Fibroblast of skin of right quadriceps (primary cell): ENCODE measurements at regions not wholly inside any gene's neighbourhood (a gene's known extent, or its start where the extent isn't known, plus 50 kb on each side); places are given as distances from the start of the nearest gene placed in this dataset.
A peak's percentile ranks its signal among the peaks of the same experiment; 100 is the strongest.
"Not testable (repeated sequence)": the region's sequence is repeated elsewhere in the genome, so short reads cannot be mapped to it uniquely, and the experiment has no call there.

Experiments
- DNase-seq: peaks from one replicate; pipeline ENCODE4 v3.0.0-alpha.2; 2013

DNA sequence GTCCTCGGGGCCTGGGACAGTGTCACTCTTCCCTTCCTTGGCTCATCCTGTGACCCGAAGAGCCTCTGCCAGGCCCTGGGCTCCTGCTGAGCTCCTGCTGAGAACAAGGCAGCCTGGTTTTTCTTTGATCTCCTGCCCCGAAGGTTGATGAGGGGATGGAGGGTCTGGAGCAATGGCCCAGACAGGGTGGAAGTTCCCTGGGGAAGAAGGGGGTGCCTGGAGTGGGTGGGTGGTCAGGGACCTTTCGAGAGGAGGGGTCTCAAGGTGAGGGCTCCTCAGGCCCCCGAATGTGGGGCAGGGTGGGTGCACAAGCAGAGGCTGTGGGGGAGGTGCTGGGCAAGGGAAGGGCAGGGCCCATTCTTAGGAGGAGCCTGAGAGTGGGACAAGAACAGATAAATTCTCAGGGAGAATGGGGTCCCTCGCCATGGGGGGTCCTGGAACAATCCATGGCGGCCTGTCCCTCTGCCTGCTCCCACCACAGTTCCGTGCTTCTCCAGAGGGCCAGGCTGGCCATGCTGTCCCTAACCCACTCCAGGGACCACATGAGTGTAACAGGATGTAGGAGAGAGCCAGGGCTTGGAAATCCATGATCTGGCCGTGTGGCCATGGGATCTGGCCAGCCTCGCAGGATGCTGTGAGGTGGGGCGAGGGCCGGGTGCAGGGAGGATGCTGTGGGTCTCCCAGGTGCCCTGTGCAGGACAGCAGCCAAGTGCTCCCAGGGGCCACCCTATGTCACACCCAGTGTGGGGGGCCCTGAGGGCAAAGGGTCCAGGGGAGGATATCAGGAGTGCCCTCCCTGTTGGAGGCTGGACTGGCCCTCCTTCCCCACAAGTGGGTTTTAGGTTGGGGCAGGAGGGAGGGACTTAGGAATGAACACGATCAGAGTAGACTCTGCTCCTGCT lies 128.5 kb upstream of the LPCAT1 start:
- DNase-seq: no peak

DNA sequence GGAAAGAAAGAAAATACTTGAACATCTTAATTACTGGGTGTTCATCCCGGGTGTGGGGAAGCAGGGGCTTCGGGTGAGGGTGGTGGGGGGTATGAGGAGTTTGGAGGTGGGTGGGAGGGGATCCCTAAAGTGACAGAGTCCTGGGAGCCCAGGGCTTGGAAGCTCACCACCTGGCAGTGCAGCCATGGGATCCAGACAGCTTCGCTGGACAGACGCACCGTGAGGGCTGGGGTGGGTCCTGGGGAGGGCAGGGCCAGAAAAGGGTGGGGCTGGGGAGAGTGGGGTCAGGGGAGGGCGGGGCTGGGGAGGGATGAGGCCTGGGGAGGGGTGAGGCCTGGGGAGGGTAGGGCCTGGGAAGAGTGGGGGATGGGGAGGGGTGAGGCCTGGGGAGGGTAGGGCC lies 127.5 kb upstream of the LPCAT1 start:
- no peak for DNase-seq

DNA sequence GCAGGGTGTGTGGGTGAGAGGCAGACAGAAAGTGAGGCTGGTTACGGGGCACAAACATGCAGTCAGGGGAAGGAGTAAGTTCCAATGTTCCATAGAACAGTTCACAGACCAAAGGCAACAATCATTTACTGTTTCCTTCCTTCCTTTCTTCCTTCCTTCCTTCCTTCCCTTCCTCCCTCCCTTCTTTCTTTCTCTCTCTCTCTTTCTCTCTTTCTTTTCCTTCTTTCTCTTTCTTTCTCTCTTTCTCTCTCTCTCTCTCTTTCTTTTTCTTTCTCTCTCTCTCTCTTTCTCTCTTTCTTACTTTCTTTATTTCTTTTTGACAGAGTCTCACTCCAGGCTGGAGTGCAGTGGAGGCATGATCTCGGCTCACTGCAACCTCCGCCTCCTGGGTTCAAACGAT lies 125.8 kb upstream of the LPCAT1 start:
- DNase-seq: no peak

DNA sequence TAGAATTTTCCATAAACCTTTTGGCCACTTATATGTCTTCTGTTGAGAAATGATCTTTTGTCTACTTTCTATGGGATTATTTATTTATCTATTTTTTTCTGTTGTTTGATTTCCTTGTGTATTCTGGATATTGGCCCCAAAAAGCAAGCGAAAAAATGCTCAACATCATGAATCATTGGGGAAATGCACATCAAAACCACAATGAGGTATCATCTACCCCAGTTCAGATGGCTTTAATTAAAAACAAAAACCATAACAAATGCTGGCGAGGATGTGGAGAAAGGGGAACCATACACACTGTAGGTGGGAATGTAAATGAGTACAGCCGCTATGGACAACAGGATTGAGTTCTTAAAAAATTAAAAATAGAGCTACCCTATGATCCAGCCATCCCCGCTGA lies 125.0 kb upstream of the LPCAT1 start:
- DNase-seq: peak; percentile 74

DNA sequence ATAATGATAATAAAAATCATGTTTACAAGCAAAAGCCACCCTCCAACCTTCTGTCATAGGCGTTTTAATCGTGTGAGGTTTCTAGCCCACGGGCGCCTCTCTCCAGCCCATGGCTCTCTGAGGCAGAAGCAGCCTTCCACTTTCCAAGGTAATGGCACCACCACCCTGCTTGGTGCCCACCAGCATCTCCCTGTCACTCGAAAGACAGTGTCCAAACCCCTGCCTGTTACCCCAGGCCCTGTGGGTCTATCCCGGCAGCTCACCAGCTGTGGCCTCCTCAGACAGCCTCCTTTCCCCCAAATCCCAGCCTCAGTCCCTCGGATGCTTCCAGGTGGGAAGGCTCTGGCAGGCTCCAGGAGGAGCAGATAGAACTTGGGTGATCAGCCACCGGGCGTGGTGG lies 123.8 kb upstream of the LPCAT1 start:
- DNase-seq: no peak

DNA sequence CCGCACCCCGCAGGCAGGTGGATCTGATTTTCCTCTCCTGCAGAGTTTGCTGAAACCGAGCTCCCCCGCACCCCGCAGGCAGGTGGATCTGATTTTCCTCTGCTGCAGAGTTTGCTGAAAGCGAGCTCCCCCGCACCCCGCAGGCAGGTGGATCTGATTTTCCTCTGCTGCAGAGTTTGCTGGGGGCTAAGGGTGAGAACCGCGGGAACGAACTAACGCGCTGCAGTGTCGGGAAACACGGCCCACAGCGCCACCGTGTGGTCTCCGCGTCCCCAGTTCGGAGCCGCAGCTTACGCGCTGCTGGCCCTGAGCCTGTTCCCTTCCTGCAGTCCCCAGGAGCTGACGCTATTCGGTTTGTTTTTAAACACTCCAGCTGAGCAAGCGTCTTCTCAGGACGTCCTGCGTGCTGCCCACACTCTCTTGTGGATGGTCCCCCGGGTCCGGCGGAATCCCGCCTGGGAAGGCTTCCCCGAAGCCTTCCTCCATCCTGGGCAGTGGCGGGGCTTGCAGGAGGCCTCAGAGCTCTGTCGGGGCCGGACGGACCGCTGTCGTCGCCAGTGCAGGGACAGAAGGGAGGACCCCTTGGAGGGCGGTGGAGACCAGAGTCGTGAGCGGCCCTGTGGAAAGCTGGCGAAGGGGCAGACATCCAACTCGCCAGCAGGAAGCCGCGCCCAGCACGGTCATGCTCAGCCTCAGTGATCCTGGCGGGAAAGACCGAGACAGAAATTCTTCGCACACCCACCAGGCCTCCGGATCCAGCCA lies 121.2 kb upstream of the LPCAT1 start:
- peak; percentile 71 for DNase-seq

DNA sequence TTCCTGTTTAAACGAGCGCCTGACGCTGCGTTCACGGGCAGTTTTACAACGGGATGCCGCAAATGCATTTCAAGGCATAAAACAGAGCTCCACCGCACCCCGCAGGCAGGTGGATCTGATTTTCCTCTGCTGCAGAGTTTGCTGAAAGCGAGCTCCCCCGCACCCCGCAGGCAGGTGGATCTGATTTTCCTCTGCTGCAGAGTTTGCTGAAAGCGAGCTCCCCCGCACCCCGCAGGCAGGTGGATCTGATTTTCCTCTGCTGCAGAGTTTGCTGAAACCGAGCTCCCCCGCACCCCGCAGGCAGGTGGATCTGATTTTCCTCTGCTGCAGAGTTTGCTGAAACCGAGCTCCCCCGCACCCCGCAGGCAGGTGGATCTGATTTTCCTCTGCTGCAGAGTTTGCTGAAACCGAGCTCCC lies 120.6 kb upstream of the LPCAT1 start:
- DNase-seq: not testable (repeated sequence)

DNA sequence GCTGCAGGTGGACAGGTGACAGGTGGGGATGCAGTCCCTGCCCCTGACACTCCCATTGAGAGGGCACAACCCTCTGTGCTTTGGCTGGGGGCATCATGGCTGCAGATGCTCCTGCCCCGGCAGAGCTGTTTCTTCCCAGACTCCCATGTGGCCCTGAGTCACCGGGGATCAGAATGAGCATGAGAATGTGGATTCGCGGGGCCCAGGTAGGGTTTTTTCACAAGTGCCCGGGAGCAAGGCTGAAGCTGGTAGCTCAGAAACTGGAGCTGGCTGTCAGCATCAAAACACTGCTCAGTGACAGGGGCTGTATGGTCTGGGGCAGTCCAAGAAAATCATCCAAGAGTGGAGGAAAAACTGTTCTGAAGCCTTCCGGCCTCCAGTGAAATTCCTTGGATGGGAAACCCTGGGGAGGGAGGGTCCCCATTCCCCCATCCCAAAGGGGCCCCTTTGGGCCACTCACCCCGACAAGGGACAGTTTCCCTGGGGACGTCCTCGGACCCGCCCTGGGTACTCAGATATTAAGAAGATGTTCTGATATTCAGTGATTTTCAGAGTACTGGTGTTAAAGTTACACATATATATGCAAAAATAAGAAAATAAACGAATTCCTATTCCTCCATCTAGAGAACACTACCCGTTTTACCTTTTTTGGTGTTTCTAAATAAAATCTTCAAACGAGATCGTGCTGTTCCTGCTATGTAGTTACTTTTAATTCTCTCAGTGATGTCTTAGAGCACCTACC lies 120.1 kb upstream of the LPCAT1 start:
- no peak for DNase-seq

DNA sequence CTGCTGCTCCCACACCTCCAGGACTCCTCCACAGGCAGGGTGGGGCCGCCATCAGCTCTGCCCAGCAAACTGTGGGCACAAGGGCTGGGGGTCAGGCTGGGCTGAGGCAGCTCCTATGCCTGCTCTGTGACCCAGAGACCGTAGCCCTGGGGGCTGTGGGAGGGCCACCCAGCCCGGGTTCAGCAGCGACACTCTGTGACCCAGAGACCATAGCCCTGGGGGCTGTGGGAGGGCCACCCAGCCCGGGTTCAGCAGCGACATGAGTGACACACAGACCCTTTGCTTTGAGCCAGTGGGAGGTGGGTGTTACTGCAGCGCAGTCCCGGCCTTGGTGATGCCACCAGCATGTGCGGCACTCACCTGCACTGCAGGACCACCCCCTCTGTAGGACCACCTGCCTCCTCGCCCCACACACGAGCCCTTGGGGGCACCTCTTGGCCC lies 118.9 kb upstream of the LPCAT1 start:
- no peak for DNase-seq

DNA sequence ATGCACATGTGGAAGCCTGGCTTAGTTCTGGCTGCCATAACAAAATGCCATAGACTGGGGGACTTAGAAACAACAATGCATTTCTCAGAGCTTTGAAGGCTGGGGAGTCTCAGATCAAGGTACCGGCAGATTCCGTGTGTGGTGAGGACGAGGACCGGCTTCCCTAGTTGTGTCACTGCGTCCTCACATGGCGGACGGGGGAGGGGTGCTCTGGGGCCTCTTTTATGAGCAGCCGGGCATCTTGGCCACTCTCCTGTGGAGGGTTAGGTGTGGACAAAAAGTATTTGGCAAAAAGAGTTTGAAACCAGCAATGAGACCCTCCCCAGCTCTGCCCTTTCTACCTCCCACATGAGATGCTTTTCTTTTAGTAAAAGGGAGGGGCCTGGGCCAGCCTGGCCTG lies 118.5 kb upstream of the LPCAT1 start:
- no peak for DNase-seq

DNA sequence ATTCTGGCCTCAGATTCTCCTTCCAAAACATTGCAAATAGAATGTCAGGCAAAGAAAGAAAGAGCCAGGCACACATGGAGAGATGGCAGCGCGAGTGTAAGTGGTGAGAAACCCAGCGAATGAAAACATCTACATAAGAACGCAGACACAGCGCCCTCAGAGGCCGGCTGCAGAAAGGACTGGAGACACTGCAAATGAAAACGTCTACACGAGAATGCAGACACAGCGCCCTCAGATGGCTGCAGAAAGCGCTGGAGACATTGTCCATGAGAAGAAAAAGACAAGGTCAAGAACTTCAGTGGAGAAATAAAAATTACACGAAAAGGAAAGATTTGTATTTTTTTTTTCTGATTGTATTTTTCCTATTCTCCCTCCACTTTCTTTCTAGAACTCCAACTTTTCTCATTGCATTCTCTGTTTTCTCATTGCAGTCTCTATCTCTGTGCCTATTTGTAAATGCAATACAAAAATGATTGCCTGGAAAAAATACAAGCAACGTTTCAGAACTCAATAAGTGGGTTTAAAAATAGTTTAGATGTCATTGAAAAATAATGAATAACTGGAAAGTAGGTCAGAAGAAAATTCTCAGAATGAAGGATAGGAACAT lies 117.9 kb upstream of the LPCAT1 start:
- peak; percentile 73 for DNase-seq

DNA sequence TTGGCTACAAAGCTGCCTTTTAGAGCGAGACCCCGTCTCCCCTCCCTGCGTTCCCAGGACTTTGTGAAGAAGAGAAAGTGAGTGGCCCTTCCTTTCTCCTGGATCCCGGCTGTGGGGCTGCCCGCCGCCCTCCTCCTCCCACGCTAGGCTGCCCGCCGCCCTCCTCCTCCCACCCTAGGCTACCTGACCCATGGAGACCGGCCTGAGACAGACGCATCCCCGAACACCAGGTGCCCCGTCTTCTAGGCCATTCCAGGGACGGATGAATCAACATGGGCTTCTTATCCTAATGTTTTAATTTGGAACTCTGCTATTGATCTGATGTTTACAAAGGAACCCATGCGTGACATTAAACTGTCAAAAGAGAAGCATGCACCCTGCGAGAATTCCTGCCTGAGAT lies 117.3 kb upstream of the LPCAT1 start:
- DNase-seq: no peak

DNA sequence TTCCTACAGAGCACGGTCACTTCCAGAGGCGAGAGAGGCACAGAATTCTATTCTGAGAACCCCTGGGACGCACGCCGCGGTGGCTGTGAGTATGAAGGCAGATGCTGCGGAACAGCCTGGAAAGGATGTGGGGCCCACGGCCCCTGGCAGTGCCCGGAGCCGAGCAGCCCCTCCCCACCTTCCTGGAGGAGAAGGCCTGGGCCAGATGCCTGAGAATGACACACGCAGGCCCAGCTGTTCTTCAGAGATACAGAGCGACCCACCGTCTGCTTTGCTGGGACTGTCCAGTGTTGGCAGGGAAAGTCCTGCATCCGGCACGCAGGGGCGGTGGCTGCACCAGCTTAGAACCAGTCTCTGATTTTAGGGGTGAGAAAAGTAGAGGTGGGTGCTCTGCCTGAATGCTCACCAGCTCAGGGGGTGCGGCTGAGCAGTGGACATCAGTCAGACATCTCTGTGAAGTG lies 116.7 kb upstream of the LPCAT1 start:
- no peak for DNase-seq

DNA sequence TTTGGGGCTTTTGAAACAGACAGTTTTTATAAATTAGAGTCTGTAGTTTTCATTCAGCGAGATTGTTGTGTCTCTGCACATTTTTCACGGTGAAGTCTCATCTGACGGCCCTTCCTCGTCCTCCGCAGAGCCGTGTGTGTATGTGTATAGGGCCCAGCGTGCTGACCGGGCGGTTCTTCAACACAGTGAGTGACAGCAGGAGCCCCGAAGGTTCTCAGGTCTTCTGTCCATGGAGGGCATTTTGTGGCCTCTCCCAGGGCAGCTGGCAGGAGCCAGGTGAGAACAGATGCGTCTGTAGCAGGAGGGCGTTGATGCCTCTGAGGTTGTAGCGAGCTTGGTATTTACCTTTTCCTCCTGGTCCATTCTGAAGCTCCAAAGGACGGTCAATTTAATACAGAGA lies 116.0 kb upstream of the LPCAT1 start:
- DNase-seq: no peak

DNA sequence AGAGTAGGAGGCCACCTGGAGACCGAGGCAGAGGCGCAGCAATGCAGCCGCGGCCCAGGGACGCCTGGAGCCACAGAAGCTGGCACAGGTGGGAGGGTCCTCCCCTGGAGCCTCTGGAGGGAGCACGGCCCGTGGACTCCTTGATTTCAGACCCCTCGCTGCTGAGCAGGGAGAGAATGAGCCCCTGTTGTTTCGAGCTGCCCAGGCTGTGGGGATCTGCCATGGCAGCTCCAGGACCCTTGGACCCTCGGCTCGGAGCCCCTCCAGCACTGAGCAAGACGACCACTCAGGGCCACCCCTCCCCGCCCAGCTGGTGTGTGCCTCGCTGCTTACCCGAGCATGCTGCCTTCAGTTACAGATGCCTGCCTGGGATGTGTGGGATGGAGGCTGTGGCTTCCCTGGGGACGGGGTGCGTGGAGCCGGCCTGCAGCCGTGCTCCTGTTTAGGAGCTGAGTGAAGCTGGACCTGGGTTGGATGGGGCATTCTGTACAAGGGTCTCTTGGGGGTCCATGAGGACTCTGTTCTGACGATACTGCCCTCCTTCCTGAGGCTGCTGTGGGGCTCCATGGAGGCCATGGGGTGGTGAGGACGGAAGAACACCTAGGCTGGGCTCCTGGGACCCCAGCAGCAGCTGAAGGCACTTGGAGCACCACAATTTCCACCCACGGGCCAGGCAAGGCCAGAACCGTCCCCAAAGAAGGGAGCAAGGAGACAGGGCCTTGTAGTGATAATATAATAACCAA lies 115.1 kb upstream of the LPCAT1 start:
- no peak for DNase-seq

DNA sequence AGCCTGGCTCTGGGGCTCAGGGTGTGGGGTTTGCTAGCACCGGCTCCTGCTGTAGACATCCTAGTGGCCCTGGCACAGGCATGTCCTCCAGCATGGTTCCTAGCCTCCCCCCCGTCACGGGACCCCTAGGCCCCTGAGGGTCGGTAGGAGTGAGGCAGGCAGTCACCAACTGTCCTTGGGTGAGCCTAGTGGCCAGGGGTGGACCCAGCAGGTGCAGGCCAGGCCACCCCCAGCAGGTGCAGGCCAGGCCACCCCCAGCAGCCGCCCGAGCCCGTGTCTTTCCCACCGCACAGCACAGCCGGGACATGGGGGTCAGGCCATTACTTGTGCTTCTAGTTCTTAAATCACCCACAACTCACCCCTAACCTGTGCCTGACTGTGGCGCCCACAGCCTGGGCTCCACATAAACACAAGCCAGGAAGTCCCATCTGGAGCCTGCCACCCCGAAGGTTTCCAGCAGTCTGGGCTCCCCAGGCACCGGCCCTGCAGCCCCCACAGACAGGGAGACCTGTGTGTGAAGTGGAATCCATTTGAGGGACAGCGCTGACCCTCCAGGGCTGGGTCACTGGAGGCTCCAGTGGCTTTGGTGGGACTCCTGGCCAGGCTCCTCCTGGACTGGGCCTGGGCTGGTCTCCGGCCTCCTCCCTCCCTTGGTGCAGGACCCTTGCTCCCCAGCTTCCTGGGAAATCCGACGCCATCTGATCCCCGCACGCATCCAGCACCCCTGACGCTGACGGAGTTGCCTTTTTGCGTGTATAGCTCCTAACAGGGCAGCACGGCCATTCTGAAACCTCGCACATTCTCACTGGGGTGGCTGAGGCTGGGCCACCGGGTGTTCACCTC lies 114.1 kb upstream of the LPCAT1 start:
- DNase-seq: no peak

DNA sequence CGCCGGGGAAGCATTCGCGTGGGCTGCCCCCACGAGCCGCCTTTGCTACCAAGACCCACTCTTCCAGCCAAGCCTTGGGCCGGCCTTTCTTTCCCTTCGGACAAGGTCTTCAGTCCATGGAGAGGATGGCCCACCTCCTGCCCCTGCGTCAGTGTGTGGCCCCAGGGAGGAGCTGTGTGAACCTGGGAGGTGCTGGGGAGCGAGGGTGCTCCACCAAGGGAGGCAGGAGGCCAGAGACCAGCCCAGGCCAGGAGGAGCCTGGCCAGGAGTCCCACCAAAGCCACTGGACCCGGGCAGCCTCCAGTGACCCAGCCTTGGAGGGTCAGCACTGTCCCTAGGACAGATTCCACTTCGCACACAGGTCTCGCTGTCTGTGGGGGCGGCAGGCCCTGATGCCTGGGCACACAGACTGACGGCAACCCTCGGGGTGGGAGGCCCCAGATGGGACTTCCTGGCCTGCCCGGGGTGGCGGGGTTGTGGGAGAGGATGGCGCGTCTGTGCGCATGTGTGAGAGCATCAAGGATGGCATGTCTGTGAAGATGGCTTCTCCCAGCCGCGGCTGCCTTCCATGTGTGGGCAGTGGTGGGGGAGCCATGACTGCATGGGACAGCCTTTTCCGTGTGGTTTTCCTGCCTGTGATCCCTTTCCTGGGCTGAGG lies 113.3 kb upstream of the LPCAT1 start:
- no peak for DNase-seq

DNA sequence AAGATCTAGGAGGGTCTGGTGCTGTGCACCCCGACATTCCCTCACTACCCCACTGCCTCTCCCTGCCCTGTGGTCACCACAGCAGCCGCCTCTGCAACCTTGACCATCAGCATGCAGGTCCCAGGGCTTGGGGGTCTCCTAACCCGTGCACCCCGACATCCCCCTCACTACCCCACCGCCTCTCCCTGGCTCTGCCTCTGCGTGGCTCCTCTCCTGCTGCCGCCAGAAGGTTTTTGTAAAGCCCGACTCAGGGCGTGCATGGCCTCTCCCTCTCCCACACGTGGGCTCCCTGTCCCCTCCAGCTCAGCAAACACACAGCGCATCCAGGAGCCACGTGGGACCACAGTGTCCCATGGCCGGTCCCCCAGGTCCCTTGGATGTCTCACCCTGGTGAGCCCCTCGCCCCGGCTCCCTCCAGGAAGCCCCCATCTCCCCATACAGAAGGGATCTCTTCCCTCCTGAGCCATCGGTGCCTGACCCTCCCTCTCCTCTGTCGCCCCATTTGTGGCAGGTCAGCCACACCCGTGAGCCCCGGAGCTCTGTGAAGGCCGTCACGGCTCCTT lies 112.5 kb upstream of the LPCAT1 start:
- DNase-seq: not testable (repeated sequence)

DNA sequence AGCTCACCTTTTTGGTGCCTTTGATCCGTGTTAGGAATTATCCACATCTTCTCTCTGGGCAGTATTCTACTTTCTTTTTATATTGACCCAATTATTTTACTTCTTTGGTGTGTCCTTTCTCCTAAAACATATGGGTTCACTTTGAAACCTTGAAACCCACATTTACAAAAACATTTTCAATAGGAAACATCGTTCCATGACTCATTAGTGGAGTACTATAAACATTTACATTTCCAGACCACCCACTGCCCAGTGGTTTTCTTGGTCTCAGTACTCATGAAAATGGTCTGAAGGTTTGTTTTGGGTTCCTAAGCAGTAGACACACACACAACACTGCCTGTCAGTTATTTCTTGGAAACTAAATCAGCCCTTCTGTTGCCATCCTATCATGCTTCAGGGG lies 111.7 kb upstream of the LPCAT1 start:
- peak; percentile 46 for DNase-seq

DNA sequence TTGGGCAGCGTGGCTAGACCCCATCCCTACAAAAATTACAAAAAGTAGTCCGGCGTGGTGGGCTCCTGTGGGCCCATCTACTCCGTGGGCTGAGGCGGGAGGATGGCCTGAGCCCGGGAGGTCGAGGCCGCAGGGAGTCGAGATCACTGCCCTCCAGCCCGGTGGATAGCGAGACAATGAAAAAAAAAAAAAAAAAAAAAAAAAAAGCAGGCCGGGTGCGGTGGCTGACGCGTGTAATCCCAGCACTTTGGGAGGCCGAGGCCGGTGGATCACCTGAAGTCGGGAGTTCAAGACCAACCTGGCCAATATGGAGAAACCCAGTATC lies 110.5 kb upstream of the LPCAT1 start:
- no peak for DNase-seq
